HFFc6 (cell line): ENCODE measurements at regions not wholly inside any gene's neighbourhood (a gene's known extent, or its start where the extent isn't known, plus 50 kb on each side); places are given as distances from the start of the nearest gene placed in this dataset.

Experiments
- DNase-seq: peaks from one replicate; pipeline ENCODE4 v3.0.0-alpha.2; 2018
- H3K27ac Mint-ChIP-seq: 2 replicates; pipeline ENCODE4 v1.8.0; 2020; ENCODE audit warnings: mild to moderate bottlenecking, mixed read lengths
- H3K27me3 Mint-ChIP-seq: 2 replicates; pipeline ENCODE4 v1.8.0; 2021; ENCODE audit warnings: mild to moderate bottlenecking, moderate library complexity, mixed read lengths; ENCODE audit not compliant: insufficient read depth
- H3K36me3 Mint-ChIP-seq: 2 replicates; pipeline ENCODE4 v1.8.0; 2021; ENCODE audit warnings: low read depth, mixed read lengths
- H3K4me1 Mint-ChIP-seq: 2 replicates; pipeline ENCODE4 v1.8.0; 2020; ENCODE audit warnings: low read depth, mixed read lengths
- H3K4me3 Mint-ChIP-seq: 2 replicates; pipeline ENCODE4 v1.8.0; 2020; ENCODE audit warnings: mild to moderate bottlenecking, moderate library complexity, mixed read lengths
- H3K9me3 Mint-ChIP-seq: 2 replicates; pipeline ENCODE4 v1.8.0; 2020; ENCODE audit warnings: mild to moderate bottlenecking, mixed read lengths
- TF ChIP-seq, protein P1 (sequence below): fragments of 200-600 bp; sonication (generic); IDR thresholded peaks from 2 replicates; pipeline ENCODE4 v1.5.0; 2021; ENCODE audit warnings: antibody characterized with exemption, mild to moderate bottlenecking

DNA sequence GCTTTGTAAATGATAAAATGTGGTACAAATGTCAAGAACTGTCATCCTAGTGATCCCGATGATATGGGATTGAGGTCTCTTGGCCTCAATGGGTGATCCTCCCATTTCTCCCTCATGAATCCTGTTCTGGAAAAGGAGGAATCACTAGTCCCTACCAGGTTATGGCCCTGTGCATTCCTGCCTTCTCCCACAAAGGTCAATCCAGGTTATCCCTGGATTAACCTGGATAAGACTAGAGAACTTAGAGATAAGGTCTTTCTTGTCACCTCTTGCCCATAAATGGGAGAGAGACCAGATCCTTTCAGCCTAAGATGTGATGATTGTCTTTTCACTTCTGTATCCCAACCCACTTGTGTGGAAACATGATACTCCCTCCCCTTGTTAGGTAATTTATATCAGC is 396.7 kb downstream of the BUD13 start:
- Mint-ChIP-seq H3K36me3 (peaks cover 5% of the 10 kb centered on the region; the same call in 1 of the 2 replicates), H3K4me1 (no peaks in the 10 kb centered on the region), H3K27me3 (no peaks in the 10 kb centered on the region; the same call in 1 of the 2 replicates), H3K27ac (no peak overlapping the region), H3K4me3 (no peak overlapping the region), H3K9me3 (peaks cover 67% of the 10 kb centered on the region)
- DNase-seq: no peak
- TF ChIP-seq, protein P1, sequence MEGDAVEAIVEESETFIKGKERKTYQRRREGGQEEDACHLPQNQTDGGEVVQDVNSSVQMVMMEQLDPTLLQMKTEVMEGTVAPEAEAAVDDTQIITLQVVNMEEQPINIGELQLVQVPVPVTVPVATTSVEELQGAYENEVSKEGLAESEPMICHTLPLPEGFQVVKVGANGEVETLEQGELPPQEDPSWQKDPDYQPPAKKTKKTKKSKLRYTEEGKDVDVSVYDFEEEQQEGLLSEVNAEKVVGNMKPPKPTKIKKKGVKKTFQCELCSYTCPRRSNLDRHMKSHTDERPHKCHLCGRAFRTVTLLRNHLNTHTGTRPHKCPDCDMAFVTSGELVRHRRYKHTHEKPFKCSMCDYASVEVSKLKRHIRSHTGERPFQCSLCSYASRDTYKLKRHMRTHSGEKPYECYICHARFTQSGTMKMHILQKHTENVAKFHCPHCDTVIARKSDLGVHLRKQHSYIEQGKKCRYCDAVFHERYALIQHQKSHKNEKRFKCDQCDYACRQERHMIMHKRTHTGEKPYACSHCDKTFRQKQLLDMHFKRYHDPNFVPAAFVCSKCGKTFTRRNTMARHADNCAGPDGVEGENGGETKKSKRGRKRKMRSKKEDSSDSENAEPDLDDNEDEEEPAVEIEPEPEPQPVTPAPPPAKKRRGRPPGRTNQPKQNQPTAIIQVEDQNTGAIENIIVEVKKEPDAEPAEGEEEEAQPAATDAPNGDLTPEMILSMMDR: no peak

DNA sequence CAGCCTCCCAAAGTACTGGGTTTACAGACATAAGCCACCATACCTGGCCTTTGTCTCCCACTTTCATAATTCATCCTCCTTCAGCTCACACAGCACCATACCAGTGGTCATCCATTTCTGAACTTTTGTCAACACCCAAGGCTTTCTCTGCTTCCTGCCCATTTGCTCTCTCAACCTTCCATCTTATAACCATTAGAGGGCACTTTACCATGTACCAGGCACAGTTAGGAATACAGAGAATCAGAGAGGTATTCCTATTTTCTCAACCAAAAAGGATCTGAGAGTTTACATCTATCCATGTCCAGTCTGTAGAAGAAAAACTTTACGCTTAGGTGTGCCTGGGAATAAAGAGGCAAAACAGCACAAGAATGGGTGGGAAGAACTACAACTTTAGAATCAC is 397.6 kb downstream of the BUD13 start:
- Mint-ChIP-seq H3K4me1 (no peaks in the 10 kb centered on the region), H3K27ac (no peak overlapping the region), H3K9me3 (peaks cover 75% of the 10 kb centered on the region), H3K36me3 (peaks cover 5% of the 10 kb centered on the region; the same call in 1 of the 2 replicates), H3K4me3 (no peak overlapping the region), H3K27me3 (no peaks in the 10 kb centered on the region; the same call in 1 of the 2 replicates)
- TF ChIP-seq, protein P1: no peak
- DNase-seq: no peak

DNA sequence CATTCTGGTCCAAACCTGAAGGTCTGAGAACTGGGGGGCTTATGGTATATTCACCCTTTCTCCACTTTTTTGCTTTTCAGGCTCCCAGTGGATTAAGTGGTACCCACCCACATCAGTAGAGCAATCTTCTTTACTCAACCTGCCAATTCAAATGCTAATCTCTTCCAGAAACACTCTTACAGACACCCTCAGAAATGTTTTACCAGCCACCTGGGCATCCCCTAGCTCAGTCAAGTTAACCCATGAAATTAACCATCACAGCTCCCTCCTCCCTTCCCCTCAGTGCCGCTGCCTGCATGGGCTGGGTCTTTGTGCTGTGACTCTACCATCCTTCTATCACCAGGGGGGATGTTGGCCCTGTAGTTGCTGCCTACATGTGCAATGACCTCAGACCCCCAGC is 398.7 kb downstream of the BUD13 start:
- Mint-ChIP-seq H3K9me3 (peaks cover 82% of the 10 kb centered on the region), H3K4me1 (no peaks in the 10 kb centered on the region), H3K36me3 (peaks cover 5% of the 10 kb centered on the region; the same call in 1 of the 2 replicates), H3K4me3 (no peak overlapping the region), H3K27ac (no peak overlapping the region), H3K27me3 (peaks cover 2% of the 10 kb centered on the region; the same call in 1 of the 2 replicates)
- DNase-seq: no peak
- TF ChIP-seq, protein P1: no peak

DNA sequence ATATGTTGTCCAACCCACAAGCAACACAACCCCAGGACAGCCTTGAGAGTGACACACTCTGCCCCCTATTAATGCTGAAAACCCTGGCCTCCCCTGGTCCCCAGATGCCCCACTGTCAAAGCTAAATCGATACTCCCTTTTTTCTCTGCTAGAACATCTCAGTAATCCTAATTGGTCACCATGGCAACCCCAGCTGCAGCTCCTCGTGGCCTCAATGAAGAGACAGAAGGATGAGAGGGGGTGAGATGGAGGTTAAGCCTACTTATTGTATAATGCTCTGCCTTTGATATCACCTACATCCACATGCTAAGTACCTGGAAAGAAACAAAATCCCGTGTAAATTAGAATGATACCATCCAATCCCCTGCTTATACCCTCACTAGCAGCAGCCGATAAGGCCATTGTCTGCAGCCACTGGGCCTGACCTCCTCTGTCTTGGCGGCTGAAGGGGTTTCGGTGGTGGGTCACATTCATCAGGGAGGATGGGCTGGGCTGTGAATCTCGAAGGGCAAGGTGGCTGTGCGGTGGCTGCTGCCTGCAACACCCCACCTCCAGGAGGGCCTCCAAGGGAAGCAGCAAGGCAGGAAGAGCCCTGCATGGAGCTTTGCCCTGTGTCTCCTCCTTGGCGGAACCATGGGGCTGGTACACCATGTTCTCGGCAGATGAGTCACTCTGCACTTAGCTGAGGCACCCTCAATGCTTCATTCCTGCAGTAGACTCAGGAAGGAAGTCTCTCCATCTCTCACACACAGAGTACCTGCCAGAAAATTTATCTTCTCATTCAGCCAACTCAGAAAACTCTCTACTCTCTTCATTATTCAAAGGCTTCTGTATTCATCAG is 399.5 kb downstream of the BUD13 start:
- Mint-ChIP-seq H3K9me3 (peaks cover 80% of the 10 kb centered on the region), H3K27me3 (peaks cover 2% of the 10 kb centered on the region; the same call in 1 of the 2 replicates), H3K27ac (no peak overlapping the region), H3K4me1 (no peaks in the 10 kb centered on the region), H3K36me3 (peaks cover 5% of the 10 kb centered on the region; the same call in 1 of the 2 replicates), H3K4me3 (no peak overlapping the region)
- TF ChIP-seq, protein P1: no peak
- DNase-seq: no peak

DNA sequence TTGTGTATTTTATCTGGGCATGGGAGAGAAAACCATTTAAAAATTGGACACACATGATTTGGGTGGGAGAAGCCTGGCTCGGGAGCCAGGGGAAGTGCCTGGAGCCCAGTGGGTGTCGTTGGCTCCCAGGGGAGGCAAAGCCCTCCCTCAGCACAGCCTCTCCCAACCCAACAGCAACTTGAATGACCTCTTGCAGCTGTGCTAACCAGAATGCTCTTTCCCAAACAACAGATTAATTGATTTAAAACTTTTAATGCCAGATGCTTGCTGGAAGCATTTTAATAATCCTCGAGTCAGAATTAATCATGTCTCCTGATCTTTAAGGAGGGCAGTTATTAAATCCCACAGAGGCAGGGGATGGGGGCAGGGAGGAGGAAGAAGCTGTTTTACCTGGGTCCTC is 401.6 kb downstream of the BUD13 start:
- TF ChIP-seq, protein P1: no peak
- peaks cover 77% of the 10 kb centered on the region for H3K9me3 Mint-ChIP-seq
- H3K4me1 Mint-ChIP-seq: no peaks in the 10 kb centered on the region
- no peak overlapping the region for H3K4me3 Mint-ChIP-seq
- H3K27ac Mint-ChIP-seq: no peak overlapping the region
- no peak for DNase-seq
- H3K36me3 Mint-ChIP-seq: peaks cover 13% of the 10 kb centered on the region
- H3K27me3 Mint-ChIP-seq: peaks cover 2% of the 10 kb centered on the region; the same call in 1 of the 2 replicates
